Activated CD8-positive, alpha-beta memory T cell treated with anti-CD3 and anti-CD28 coated beads for 48 hours (primary cell): ENCODE measurements at regions not wholly inside any gene's neighbourhood (a gene's known extent, or its start where the extent isn't known, plus 50 kb on each side); places are given as distances from the start of the nearest gene placed in this dataset.
"Not testable (repeated sequence)": the region's sequence is repeated elsewhere in the genome, so short reads cannot be mapped to it uniquely, and the experiment has no call there.

Source experiments
- DNase-seq, 3 experiments: peaks; one replicate each; pipeline ENCODE4 v3.0.0-alpha.2; 2020; ENCODE audit warnings: low read depth in 2 of 3, low spot score in 2 of 3

- no peak for DNase-seq
Observed at GRCh38 chr5:168097876-168098653, 193.4 kb upstream of the WWC1 start.

- no peak for DNase-seq
Observed at GRCh38 chr5:168101352-168101751, 190.1 kb upstream of the WWC1 start.

- not testable (repeated sequence) for DNase-seq
Observed at GRCh38 chr5:168103018-168103417, 188.4 kb upstream of the WWC1 start.

GRCh38 chr5:168104350-168104749 is 187.1 kb upstream of the WWC1 start:
- DNase-seq: no peak

- no peak for DNase-seq
Observed at GRCh38 chr5:168104811-168105481, 186.5 kb upstream of the WWC1 start.

- DNase-seq: no peak
Observed at GRCh38 chr5:168106008-168106761, 185.3 kb upstream of the WWC1 start.

- no peak for DNase-seq
Observed at GRCh38 chr5:168109441-168109840, 182.0 kb upstream of the WWC1 start.

- DNase-seq: no peak
Observed at GRCh38 chr5:168110384-168110783, 181.1 kb upstream of the WWC1 start.

- no peak for DNase-seq
Observed at GRCh38 chr5:168110870-168111832, 180.3 kb upstream of the WWC1 start.

- peak; percentile 4 to 23 (median 4) for DNase-seq
Observed at GRCh38 chr5:168114444-168115017, 176.9 kb upstream of the WWC1 start.

GRCh38 chr5:168117469-168117868 is 174.0 kb upstream of the WWC1 start:
- DNase-seq: no peak

GRCh38 chr5:168118042-168118668 is 173.3 kb upstream of the WWC1 start:
- DNase-seq: no peak

- no peak for DNase-seq
Observed at GRCh38 chr5:168120401-168121137, 170.9 kb upstream of the WWC1 start.

GRCh38 chr5:168121138-168121494 is 170.3 kb upstream of the WWC1 start:
- no peak for DNase-seq

- DNase-seq: no peak
Observed at GRCh38 chr5:168123631-168124528, 167.6 kb upstream of the WWC1 start.

- no peak for DNase-seq
Observed at GRCh38 chr5:168125445-168126199, 165.8 kb upstream of the WWC1 start.

- DNase-seq: no peak
Observed at GRCh38 chr5:168126606-168127005, 164.8 kb upstream of the WWC1 start.

GRCh38 chr5:168128111-168128510 is 163.3 kb upstream of the WWC1 start:
- DNase-seq: no peak
